Ramos (cell line): ENCODE measurements at regions not wholly inside any gene's neighbourhood (a gene's known extent, or its start where the extent isn't known, plus 50 kb on each side); places are given as distances from the start of the nearest gene placed in this dataset.
"Not testable (repeated sequence)": the region's sequence is repeated elsewhere in the genome, so short reads cannot be mapped to it uniquely, and the experiment has no call there.

Experiments
- in situ Hi-C: fragments of 300-500 bp; cut with MboI; formaldehyde crosslinking; loops from one replicate; pipeline ENCODE4 v1.14.3; 2022; ENCODE audit warnings: low sequenced_read_pairs; ENCODE audit not compliant: unreplicated experiment

DNA sequence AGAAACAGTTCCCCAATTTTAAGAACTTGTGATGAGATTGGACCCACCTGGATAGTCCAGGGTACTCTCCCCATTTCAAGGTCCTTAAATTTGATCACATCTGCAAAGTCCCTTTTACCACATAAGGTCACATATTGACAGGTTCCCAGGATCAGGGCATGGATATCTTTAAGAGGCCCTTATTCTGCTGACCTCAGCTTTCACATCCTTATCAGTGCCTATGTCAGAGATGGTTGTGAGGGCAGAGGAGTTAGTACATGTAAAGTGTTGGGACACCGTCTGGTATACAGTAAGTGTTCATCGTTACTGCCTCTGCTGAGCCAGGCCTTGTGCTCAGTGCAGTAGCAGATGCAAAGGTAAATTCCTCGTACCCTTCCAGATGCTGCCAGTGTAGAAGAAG lies 375.4 kb upstream of the ASIC2 start:
- in situ Hi-C loops = no loop called here

DNA sequence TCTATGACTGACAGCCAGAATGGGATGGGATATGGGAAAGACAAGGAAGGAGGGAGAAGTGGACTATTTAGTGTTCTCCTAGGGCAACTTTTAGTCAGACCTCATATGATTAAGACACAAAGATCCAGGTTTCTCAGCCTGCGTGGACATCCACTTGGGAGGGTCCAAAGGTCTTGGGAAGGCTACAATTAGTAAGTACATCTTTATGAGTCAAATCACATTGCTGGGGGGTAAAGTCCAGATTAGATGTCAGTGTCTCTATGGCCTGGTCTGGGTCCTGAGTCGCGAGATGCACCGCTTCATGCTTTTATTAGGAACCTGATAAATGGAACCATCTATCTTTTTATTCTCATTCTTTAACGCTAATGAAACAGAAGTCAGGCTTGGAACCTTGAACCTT lies 378.4 kb upstream of the ASIC2 start:
- in situ Hi-C loops = no loop called here

DNA sequence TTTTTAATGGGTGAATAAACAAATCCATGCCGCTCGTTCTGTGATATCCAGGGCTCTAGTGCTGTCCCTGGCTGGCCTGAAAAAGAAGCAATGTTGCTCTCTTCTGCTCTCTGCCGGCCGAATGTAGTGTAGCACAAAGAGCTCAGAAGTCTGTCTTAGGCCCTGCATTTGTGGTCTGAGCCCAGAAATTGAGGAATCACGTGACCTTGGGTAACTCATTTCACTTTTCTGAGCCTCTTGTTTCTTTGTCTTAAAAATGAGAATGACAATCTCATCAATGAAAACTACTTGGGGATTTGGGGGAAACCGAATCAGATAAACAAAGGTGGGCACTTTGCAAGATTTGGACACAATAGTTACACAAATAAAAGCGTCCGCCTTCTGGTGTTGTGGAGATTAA lies 381.6 kb upstream of the ASIC2 start:
- in situ Hi-C loops = no loop called here

DNA sequence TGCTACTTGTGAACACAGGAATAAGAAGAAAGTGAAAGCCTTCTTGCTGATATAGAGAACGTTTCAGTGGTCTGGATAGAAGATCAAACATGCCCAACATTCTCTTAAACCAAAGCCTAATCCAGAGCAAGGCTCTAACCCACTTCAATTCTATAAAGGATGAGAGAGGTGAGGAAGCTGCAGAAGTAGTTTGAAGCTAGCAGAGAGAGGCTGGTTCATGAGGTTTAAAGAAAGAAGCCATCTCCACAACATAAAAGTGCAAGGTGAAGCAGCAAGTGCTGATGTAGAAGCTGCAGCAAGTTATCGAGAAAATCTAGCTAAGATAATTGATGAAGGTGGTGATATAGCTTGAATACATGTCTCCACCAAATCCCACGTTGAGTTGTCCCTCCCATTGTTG lies 383.3 kb upstream of the ASIC2 start:
- in situ Hi-C loops = no loop called here

DNA sequence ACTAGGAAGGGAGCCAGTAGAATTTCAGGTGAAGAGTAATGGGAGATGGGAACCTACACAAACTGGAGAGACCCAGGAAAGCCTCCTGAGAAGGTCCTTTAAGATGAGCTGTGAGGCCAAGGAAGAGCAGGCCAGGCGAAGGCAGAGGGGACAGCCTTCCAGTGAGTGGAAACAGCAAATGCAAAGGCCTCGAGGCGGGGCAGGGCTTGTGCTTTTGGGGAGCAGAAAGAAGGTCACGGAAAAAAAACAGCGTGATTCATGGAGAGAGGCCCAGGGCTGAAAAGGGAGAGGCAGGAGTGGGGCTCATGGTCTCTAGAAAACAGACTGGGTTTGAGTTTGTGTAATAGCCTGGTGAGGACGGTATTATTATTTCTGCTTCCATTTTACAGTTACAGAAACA lies 386.5 kb upstream of the ASIC2 start:
- in situ Hi-C loops = no loop called here

DNA sequence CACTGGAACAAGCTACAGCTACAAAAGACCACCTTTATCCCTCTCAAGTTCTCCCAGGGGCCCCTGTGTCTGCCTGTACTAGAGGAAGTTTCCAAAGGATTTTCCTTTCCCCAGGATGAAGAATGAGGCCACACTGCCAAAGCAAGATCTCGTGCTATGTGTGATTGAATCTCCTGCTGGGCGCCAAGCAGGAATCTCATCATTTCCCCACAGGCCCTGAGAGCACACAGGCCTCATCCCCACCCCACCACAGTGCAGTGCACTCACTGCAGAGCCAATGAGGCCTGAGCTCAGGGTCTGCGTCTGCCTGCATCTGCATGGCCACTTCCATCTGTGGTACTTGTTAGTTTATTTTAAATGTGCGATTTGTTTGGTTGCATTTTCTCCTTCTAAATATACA lies 387.4 kb upstream of the ASIC2 start:
- in situ Hi-C loops = no loop called here

DNA sequence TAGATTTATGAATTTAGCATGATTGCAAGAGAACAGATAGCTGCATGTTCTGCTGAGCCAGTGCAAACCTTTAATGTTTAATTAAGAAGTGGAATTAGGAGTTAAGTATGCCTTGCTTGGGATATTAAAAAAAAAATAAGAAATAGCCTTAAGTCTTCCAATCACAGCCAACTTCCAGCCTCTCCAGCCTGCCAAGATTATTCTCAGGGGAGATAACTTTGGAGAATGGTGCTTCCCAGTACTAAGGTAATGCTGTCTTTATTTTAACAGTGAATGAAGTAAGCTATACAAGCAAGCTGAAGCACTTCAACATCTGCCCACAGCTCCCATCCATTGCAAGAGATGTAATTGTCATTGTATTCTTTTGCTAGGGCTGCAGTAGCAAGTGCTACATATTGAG lies 389.5 kb upstream of the ASIC2 start:
- in situ Hi-C loops = no loop called here

DNA sequence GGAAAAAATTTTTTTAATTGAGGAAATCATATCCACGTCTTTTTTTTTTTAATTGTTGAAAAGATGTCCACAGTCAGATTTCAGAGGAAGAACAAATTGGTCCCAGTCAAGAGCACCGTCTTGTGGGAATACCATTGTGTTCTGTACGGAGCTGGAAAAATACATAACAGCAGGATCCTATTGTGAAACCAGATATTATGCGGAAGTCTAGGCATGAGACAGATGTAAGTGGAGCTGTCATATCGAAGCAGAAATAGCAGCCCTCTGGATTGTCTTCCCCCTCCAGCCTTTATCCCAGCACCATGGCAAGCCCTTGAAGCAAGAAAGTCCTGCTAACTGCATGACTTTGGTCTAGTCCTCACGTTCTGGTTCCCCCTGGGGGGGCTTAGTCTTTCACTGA lies 391.6 kb upstream of the ASIC2 start:
- in situ Hi-C loops = no loop called here

DNA sequence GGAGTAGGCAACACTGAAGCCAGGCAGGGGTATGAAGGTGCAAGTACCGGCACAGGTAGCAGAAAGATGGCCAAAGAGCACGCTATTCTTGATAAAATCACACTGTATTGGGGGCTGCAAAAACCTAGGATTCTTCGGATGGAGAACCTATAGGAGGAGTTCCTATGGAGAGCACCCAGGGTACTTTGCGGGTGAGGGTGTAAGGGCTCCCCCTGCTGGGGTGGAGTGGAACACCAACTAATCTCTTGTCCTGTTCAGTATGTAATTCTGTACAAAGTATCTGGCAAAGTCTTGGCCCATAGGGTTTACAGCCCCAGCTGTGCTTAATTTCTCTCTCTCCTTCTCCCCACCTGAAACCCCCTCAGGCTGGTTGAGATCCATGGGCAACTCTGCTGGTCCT lies 393.1 kb upstream of the ASIC2 start:
- in situ Hi-C loops = no loop called here

DNA sequence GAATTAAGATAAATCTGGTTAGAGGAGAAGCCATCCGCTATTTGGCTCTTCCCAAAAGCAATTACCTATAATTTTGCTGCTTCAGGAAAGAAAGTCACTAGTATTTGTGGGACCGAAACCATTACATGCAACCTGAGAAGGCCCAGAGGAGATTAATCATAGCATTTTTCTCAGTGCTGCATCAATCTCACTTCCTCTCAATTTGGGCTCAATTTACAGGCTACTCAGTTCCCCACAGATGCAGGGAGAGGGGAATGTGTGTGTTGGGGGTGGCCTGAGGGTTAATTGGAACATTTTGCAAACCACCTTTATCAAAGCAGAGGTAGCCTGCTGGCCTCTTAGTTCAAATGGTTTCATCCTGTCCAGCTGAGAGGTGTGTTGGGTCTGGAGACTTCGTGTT lies 394.7 kb upstream of the ASIC2 start:
- in situ Hi-C loops = no loop called here

DNA sequence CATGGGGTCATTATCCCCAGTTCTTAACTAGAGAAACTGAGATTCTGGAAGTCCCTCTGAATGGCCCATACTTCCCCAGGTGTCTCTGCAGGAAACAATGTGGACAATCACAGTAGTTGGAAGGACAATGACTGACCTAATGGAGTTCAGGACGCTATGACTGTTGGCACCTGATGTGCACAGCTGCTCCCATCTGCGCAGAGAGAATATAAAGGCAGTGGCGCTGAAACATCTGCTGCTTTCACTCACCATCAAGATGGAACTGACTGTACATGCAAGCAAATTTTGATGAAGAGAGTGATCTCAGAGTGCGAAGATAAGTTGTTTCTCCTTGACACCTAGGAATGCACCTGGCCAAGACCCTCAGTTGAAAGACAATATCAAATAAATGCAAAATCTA lies 395.7 kb upstream of the ASIC2 start:
- in situ Hi-C loops = no loop called here

DNA sequence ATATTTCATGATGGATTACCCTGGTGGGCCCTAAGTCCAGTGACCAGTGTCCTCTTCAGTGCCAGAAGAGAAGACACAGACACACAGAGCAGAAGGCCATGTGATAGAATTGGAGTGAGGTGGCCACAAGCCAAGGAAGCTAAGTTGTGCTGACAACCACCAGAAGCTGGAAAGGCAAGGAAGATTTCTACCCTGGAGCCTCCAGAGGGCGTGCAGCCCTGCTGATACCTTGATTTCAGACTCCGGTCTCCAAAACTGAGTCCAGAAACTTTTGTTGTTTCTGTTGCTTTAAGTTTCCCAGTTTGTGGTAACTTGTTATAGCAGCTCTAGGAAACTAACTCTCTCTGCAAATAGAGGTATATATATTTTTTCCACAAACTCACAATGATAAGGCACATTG lies 396.6 kb upstream of the ASIC2 start:
- in situ Hi-C loops = no loop called here

DNA sequence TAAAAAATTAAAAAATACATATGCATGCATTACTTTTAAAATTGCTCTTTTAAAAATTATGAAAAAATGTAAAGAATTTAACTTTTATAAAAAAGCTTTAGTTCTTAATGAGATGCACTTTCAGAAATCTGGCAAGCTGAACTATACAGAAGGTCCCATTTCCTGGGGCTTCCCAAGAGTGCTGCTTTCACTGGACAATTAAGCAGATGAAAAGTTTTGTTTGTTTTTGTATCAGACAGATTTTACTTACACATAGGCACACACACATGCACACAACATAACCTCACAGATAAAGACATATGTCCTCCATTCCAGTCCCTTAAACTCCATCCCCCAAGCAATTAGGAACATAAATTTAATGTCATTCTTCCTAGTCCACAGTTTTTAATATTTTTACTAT lies 402.3 kb upstream of the ASIC2 start:
- in situ Hi-C loops = no loop called here

DNA sequence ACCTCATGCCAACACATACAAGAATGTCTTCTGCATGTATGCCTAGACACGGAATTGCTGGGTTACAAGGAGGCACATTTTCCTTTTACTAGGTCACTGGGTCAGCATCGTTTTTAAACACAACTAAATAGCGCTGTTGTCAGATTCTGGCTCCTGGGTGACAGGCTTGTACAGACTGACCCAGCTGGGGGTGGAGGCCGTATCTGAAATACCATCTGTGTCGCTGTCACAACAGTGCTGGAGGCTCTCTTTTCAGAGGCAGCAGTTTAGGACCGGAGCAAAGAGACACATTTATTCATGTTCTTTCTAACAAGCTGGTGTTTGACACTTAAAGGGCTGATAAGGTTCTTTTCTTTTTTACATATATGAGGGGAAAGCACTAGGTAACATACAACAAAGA lies 403.0 kb upstream of the ASIC2 start:
- in situ Hi-C loops = no loop called here

DNA sequence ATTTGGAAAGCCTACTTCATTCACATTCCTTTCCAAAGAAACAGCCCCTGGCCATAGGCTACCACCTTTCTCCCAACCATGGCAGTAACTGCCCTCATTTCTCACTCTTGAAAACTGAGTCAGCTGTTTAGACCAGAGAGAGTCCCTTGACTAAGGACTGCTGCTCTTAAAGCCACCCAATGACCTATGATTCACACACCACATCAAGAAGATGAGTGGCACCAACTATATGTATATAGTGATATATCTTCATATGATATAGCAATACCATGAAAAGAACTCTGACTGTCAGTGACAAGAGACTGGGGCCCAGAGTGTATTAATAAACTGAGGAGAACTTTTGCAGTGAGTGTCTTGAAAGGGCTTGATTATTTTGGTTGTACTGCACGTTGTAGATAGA lies 404.5 kb upstream of the ASIC2 start:
- in situ Hi-C loops = no loop called here

DNA sequence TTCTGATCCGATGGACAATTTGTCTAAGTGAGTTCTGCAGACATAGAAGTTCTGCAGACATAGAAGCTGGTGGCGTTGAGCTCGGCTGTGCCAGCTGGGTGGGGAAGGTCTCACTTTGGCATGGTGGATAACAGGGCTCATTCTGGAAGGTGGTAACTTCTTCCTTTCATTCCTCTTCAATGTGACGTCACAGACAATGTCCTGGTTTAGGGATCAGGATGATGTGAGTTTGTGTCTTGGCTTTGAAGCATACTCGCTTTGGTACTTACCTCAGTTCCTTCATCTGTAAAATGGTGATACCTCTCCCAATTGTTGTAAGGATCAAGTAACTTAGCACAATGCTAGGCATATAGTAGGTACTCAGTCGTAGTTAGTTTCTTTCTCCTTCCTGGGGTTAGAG lies 408.8 kb upstream of the ASIC2 start:
- in situ Hi-C loops = no loop called here

DNA sequence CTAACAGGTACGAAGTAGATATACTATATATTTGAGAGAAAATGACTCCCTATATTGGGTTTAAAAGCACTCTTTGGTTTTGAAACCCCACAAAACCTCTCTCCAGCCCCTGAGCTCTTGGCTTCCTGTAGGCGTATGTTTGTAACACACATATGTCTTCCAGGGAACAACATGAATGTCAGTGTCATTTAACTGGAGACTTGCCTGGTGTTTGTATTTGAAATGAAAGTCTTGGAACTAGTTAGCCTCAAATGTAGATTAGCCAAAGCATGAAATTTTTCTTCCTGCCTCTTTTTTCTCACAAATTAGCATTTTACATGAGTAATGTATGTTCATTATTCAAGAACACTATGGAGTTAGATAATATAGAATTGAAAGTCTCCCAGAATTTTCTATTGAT lies 411.8 kb upstream of the ASIC2 start:
- in situ Hi-C loops = no loop called here

DNA sequence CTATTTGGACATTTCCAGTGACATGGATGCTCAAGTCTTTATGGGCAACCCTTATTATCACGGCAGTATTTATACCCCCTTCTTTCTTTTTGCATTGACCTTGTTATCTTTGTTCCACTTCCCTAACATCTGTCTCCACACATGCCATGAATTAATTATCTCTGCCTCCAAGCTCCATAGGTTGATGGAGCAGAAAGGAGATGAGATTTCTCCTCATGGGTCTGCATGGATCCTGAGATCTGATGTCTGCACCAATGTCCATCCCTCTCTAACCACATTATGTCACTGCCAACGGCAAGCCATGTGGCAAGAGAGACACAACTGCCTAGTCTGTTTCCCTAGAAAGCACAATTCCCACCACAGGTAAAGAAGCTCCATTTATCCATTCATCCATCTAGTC lies 416.8 kb upstream of the ASIC2 start:
- in situ Hi-C loops = no loop called here

DNA sequence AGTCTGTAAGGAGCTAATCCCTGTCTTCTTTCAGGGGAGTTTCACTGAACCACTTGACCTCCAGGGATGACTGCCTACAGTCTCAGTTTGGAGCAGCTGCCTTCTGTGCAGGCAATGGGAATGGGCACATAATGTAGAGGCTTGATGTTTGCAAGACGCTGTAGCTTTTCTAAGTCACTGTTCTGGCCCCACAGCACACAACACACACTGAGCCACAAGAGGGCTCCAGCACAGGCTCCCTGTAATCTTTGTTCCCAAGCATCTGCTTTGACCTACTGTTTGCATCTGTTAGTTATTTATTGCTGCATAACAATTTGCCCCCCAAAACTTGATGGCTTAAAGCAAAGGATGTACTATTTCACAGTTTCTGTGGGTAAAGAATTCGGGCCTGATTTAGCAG lies 419.0 kb upstream of the ASIC2 start:
- in situ Hi-C loops = no loop called here

DNA sequence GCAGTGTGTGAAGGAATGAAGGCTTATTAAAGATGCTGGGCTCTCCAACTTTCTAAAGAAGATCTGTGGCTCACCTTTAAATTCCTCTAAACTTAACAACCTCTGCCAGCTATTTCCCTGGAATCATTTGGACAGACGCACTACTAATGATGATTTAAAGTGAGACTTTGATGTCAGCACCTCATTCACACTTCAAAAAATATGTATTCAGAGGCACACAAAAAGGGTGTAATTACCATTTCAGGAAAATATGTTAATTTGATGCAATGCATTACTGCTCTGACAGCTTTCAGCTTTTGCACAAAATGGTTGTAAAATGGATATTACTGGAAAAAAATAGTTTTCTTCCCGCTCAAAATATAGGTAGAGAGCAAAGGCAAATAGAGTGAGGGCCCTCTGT lies 423.9 kb upstream of the ASIC2 start:
- in situ Hi-C loops = no loop called here

DNA sequence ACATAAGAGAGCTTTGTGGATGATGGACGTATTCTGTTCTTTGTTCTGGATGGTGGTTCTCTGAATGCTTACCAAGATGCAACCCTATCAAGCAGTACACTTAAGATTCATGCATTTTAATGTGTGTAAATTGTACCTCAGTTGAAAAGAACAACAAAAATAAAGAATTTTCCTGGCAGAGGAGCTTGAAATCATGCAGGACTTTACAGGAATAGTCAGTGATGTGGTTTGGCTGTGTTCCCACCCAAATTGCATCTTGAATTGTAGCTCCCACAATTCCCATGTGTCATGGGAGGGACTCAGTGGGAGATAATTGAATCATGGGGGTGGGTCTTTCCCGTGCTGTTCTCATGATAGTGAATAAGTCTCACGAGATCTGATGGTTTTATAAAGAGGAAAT lies 430.6 kb upstream of the ASIC2 start:
- in situ Hi-C loops = not testable (repeated sequence)

DNA sequence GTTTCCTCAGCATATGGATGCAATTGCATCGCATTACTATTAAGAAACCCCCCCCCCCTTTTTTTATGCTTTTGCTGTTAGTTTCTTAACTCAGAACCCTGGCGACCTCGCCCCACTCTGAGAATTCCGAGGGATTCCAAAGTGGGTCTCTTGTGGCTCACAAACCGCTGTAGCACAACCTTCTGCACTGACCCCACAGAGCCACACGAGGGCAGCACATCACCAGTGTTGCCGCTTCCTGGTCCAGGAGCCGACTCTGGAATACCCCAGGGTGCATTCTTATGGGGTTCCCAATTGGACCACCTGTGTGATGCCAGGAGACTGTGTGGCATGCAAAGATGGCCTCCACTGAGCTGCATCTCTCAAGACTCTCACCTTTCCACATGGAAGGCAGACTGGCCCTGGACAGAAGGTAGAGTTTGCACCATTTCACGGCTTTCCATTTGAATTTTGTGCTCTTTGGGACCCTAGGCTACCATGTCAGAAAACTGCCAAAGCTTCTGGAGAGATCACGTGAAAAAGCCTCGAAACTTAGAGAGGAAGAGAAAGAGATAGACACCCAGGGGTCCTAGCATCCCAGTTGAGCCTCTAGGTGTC lies 432.7 kb upstream of the ASIC2 start:
- in situ Hi-C loops = no loop called here

DNA sequence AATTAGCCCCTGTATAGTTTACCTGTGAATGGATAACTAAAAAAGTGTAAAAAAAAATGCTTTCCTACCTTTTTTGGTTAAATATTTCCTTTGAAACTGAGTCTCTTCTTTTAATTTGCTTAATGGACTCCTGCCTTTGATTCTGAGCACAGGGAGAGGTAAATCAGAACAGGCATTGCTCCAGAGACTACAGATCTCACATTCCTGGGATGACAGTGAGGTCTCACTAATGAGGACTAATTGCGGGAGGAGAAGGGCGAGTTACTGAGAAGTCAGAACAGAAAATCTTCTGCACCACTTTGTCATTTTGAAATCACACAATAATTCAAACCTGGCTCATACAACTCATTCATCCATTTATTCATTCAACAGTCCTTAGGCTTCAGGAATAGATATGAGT lies 437.0 kb upstream of the ASIC2 start:
- in situ Hi-C loops = no loop called here
